ENCODE measurements at regions not wholly inside any gene's neighbourhood (a gene's known extent, or its start where the extent isn't known, plus 50 kb on each side); places are given as distances from the start of the nearest gene placed in this dataset.

DNA sequence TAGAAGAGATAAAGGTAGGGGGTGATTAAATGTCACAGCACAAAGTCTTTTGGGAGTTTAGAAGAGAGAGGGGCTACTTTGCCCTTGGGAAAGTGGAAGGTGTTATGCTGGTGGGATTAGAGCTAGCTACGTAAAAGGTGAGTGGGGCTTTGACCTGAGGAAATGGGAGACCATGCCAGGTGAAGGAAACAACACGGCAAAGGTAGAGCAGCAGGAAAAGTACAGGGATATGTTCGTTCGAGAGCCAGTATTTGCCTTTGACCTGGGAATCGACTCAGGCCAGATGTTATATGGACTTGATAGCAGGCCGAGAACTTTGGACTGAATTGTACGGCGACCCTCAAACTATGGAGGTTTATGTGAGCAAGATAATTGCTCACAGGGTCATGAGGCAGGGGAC is 55.7 kb upstream of the ACKR3 start:
- DNase-seq (ENCODE audit: low read depth, low spot score), result no peak
- H3K27ac ChIP-seq (ENCODE audit: low read depth, low read length), result no peak overlapping the region
- H3K4me3 ChIP-seq (ENCODE audit: low read depth, low read length), result no peak overlapping the region
- POLR2A ChIA-PET, result no interaction called here
- CTCF ChIA-PET, result interaction anchor here (0.7 to 5.3 kb wide), 12 partner anchors 9 to 561 kb away, joined by 3 to 51 read pairs (median 7); no protein-coding TSS in a partner anchor
- H3K27me3 ChIP-seq (ENCODE audit: control insufficient read depth, insufficient read depth, low read length), result peaks cover 3% of the 10 kb centered on the region
- no peaks in the 10 kb centered on the region for H3K9me3 ChIP-seq (ENCODE audit: control insufficient read depth, insufficient read depth, low read length)
- TF ChIP-seq CTCF (IDR thresholded peaks at IDR 0.05; ENCODE audit: low read depth, low read length), result no peak

DNA sequence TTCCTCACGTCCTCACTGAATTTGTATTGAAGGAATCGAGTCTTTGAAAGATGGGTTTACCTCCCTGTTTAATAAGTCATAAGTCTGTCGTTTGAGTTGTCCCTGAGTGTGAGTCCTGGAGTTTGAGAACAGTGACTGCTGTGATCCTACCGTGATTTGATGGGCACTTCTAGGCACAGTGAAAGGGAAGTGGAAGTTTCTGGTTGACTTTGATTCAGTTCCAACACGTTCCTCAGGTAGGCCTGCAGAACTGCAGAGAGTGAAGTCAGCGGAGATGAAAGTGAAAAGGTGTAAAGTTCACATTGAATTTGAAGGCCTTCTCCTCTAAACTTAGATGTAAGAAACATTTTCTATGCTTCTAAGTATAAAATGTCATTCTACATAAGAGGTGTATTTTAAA is 52.9 kb upstream of the ACKR3 start:
- no peak for TF ChIP-seq CTCF (IDR thresholded peaks at IDR 0.05; ENCODE audit: low read depth, low read length)
- H3K9me3 ChIP-seq (ENCODE audit: control insufficient read depth, insufficient read depth, low read length), result no peaks in the 10 kb centered on the region
- DNase-seq (ENCODE audit: low read depth, low spot score), result no peak
- POLR2A ChIA-PET, result no interaction called here
- peaks cover 3% of the 10 kb centered on the region for H3K27me3 ChIP-seq (ENCODE audit: control insufficient read depth, insufficient read depth, low read length)
- no peak overlapping the region for H3K27ac ChIP-seq (ENCODE audit: low read depth, low read length)
- CTCF ChIA-PET, result no interaction called here
- H3K4me3 ChIP-seq (ENCODE audit: low read depth, low read length), result no peak overlapping the region

- H3K27me3 ChIP-seq (ENCODE audit: control insufficient read depth, insufficient read depth, low read length), result no peaks in the 10 kb centered on the region
- ChIA-PET POLR2A (no interaction called here), CTCF (interaction anchor here (2.6 kb wide), 1 partner anchor 543 kb away, joined by 7 read pairs; no protein-coding TSS in a partner anchor)
- no peak overlapping the region for H3K4me3 ChIP-seq (ENCODE audit: low read depth, low read length)
- TF ChIP-seq CTCF (IDR thresholded peaks at IDR 0.05; ENCODE audit: low read depth, low read length), result no peak
- no peak overlapping the region for H3K27ac ChIP-seq (ENCODE audit: low read depth, low read length)
- H3K9me3 ChIP-seq (ENCODE audit: control insufficient read depth, insufficient read depth, low read length), result no peaks in the 10 kb centered on the region
- DNase-seq (ENCODE audit: low read depth, low spot score), result no peak
Measured at GRCh38 chr2:236517251-236518031, 52.2 kb upstream of the ACKR3 start.

Data from AG04450 (cell line).